ENCODE measurements at regions not wholly inside any gene's neighbourhood (a gene's known extent, or its start where the extent isn't known, plus 50 kb on each side); places are given as distances from the start of the nearest gene placed in this dataset.

- no peak for TF ChIP-seq POLR2A (IDR thresholded peaks at IDR 0.05)
- TF ChIP-seq CTCF (IDR thresholded peaks at IDR 0.05), result no peak
Measured at GRCh38 chr1:87688136-87688535, 359.5 kb downstream of the LMO4 start.

Data from lower leg skin (tissue), 3 donors.